ENCODE measurements at regions not wholly inside any gene's neighbourhood (a gene's known extent, or its start where the extent isn't known, plus 50 kb on each side); places are given as distances from the start of the nearest gene placed in this dataset.

- no peak for TF ChIP-seq EZH2 (optimal IDR thresholded peaks at IDR 0.05; ENCODE audit: low read depth, low read length)
- no peak for TF ChIP-seq CTCF (IDR thresholded peaks at IDR 0.05; ENCODE audit: low read length)
These were observed 233.4 kb downstream of the SOX4 start for GRCh38 chr6:21826904-21827303.

Measured in MM.1S (cell line).